Right atrium auricular region (tissue), 2 donors: ENCODE measurements at regions not wholly inside any gene's neighbourhood (a gene's known extent, or its start where the extent isn't known, plus 50 kb on each side); places are given as distances from the start of the nearest gene placed in this dataset.
A peak's percentile ranks its signal among the peaks of the same experiment; 100 is the strongest.
"Not testable (repeated sequence)": the region's sequence is repeated elsewhere in the genome, so short reads cannot be mapped to it uniquely, and the experiment has no call there.

Source experiments
- DNase-seq: peaks from one replicate; pipeline ENCODE4 v3.0.0-alpha.2; 2019; ENCODE audit warnings: low spot score
- H3K27ac ChIP-seq, 2 donors: fragments of 200-600 bp; sonication (generic); 1 replicate in 1 of 2; 2 replicates in 1 of 2; pipeline ENCODE4 v1.5.1; 2016 to 2019
- H3K27me3 ChIP-seq, 2 donors: fragments of 200-600 bp; sonication (generic); one replicate each; pipeline versions ENCODE4 v1.5.1 to v1.6.0; 2017 to 2019
- H3K36me3 ChIP-seq: fragments of 200-600 bp; sonication (generic); one replicate; pipeline ENCODE4 v1.5.1; 2016
- H3K4me1 ChIP-seq, 2 donors: fragments of 200-600 bp; sonication (generic); one replicate each; pipeline versions ENCODE4 v1.5.1 to v1.6.0; 2017 to 2019
- H3K4me3 ChIP-seq, 2 donors: fragments of 200-600 bp; sonication (generic); 1 replicate in 1 of 2; 2 replicates in 1 of 2; pipeline ENCODE4 v1.5.1; 2017 to 2019; ENCODE audit warnings: mild to moderate bottlenecking in 1 of 2, moderate library complexity in 1 of 2
- H3K9me3 ChIP-seq, 2 donors: fragments of 200-600 bp; sonication (generic); one replicate each; pipeline ENCODE4 v1.5.1; 2019
- CTCF ChIP-seq, 2 donors: fragments of 200-600 bp; sonication (generic); IDR thresholded peaks; one replicate each; pipeline ENCODE4 v1.5.1; 2019; ENCODE audit warnings: antibody characterized with exemption in 2 of 2

DNA sequence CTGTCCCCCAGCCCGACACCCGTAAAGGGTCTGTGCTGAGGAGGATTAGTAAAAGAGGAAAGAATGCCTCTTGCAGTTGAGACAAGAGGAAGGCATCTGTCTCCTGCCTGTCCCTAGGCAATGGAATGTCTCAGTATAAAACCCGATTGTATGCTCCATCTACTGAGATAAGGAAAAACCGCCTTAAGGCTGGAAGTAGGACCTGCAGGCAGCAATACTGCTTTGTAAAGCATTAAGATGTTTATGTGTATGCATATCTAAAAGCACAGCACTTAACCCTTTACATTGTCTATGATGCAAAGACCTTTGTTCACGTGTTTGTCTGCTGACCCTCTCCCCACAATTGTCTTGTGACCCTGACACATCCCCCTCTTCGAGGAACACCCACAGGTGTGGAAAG lies 69.8 kb upstream of the ROPN1B start:
- H3K27me3 ChIP-seq: not testable (repeated sequence)

DNA sequence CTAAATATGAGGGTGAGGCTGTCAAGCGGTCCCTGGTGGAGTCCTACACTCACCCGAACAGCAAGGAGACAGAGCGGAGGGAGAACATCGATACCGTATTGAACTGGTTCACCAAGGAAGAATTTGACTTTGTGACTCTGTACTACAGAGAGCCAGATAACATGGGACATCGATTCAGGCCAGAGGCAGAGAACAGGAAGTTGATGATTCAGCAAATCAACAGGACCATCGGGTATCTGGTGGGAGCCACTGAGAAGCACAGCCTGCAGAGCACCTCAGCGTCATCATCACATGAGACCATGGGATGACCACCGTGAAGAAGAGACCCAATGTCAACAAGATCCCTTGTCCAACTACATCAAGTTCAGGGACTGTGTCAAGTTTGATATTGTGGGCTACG lies 67.5 kb upstream of the ROPN1B start:
- not testable (repeated sequence) for H3K27ac ChIP-seq, H3K27me3 ChIP-seq, H3K36me3 ChIP-seq, H3K9me3 ChIP-seq, DNase-seq, H3K4me3 ChIP-seq, H3K4me1 ChIP-seq

More for the DNA sequence above, 69.8 kb upstream of the ROPN1B start:
- not testable (repeated sequence) for H3K27ac ChIP-seq, H3K36me3 ChIP-seq, H3K4me3 ChIP-seq, H3K4me1 ChIP-seq, H3K9me3 ChIP-seq, DNase-seq

GRCh38 chr3:125903780-125904455 lies 65.1 kb upstream of the ROPN1B start:
- not testable (repeated sequence) for DNase-seq, H3K36me3 ChIP-seq, H3K27me3 ChIP-seq, H3K9me3 ChIP-seq, H3K27ac ChIP-seq, H3K4me3 ChIP-seq, H3K4me1 ChIP-seq

- H3K27ac ChIP-seq, H3K4me3 ChIP-seq, H3K9me3 ChIP-seq, DNase-seq, H3K27me3 ChIP-seq, H3K4me1 ChIP-seq, H3K36me3 ChIP-seq: not testable (repeated sequence)
Measured at GRCh38 chr3:125907279-125907678, 61.7 kb upstream of the ROPN1B start.

DNA sequence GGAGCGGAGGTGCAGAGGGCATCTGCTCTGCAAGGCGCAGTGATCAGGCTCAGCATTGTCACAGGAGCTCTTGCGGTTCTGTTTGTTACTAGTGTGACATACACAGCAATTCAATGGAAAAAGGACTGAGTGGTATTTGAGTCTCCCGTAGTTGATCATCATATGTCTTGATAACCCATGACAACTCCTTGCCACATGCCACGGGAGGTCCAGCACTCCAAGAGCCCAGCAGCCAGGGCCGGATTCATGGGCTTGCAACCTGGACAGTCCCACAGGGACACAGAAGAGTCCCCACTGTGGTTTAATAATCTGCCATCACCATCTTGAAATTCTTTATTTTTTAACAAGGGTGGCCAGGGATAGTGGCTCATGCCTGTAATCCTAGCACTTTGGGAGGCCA lies 58.1 kb upstream of the ROPN1B start:
- H3K27me3 ChIP-seq, H3K36me3 ChIP-seq, H3K4me3 ChIP-seq, H3K9me3 ChIP-seq, DNase-seq, H3K4me1 ChIP-seq, H3K27ac ChIP-seq: not testable (repeated sequence)

DNA sequence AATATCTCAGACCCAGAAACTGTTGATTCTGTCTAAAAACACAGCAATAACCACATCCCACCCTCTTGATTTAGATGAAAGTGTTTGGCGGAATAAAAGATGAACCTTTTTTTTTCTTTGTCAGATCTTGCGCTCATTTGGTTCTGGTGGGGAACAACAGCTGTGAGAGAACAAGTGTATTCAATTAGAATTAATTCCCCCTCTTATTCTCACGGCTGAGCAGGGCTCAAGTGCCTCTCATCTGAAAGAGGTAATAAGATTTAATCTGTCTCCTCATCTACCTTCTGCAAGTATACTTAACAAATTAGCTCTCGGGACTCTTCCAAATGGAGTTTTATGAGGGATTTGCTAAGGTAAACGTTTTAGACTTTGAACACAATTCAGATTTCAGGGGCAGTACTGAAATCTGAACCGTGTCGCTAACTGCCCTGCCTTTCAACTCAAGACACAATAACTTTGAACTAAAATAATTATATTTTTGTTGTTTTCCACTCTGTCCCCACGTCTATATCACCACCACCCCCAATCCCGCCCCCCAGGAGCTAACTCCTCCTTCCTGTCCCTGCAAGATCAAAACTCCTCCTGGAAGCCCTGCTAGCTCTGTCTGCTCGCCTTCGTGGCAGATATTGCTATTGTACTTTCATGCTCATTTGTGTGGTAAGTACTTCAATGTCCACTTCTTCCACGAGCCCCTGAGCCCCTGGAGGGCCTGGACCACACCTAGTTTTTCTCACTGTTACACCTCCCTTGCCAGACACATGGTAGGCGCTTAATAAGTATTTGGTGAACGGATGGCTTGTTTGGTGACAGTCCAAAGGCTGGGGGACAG lies 54.2 kb upstream of the ROPN1B start:
- H3K36me3 ChIP-seq, DNase-seq, H3K9me3 ChIP-seq, H3K27me3 ChIP-seq: not testable (repeated sequence)
- Histone ChIP-seq H3K4me1 (peaks cover 0 to 12% of the 10 kb centered on the region in 2 donors), H3K27ac (peak overlapping the region; percentile 89 to 94), H3K4me3 (peak overlapping the region; percentile 79 to 80)

GRCh38 chr3:125915437-125915787 lies 53.6 kb upstream of the ROPN1B start:
- Histone ChIP-seq H3K27ac (peak overlapping the region; percentile 89 to 94), H3K4me3 (peak overlapping the region; percentile 79 to 80), H3K4me1 (peaks cover 0 to 12% of the 10 kb centered on the region in 2 donors)
- not testable (repeated sequence) for H3K27me3 ChIP-seq, H3K9me3 ChIP-seq, H3K36me3 ChIP-seq, DNase-seq

- Histone ChIP-seq H3K4me3 (peak overlapping the region; percentile 79 to 80), H3K4me1 (peaks cover 0 to 12% of the 10 kb centered on the region in 2 donors), H3K27ac (peak overlapping the region; percentile 89 to 94)
- not testable (repeated sequence) for H3K27me3 ChIP-seq, H3K36me3 ChIP-seq, H3K9me3 ChIP-seq
- DNase-seq: peak; percentile 99
Measured at GRCh38 chr3:125915792-125916375, 53.1 kb upstream of the ROPN1B start.

GRCh38 chr3:125916376-125916978 lies 52.5 kb upstream of the ROPN1B start:
- no peak for DNase-seq
- Histone ChIP-seq H3K27me3 (no peaks in the 10 kb centered on the region), H3K36me3 (no peaks in the 10 kb centered on the region), H3K27ac (peak overlapping the region; percentile 89 to 94), H3K9me3 (no peaks in the 10 kb centered on the region), H3K4me1 (peaks cover 0 to 12% of the 10 kb centered on the region in 2 donors), H3K4me3 (peak overlapping the region; percentile 64 to 79)
- TF ChIP-seq CTCF (IDR thresholded peaks at IDR 0.05): peak in 1 of 2 donors; percentile 51

DNA sequence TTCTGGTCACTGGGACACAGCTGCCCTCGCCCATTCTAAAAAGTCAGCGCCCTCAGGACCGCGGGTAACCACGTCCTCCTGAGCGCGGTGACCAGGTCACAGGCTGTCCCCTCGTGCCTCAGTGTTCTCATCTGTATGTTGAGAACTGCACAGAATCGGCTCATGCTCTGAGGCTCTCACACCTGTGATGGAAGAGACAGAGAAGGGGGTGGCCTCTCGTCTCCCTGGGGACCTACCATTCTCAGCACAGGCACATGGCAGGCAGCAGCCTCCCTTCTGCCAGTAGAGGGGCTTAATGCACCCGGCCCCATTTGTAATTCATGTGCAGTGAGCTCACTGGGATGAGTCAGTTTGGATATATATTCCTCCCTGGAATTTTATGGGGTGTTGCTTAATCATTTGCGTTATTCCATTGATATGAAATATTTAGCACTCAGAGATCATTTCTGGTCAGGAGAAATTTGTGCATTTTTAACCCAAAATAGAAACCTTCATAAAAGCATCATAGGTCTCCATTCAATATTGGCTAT lies 51.9 kb upstream of the ROPN1B start:
- not testable (repeated sequence) for H3K36me3 ChIP-seq, H3K27me3 ChIP-seq, DNase-seq, H3K9me3 ChIP-seq
- H3K27ac ChIP-seq: peak overlapping the region; percentile 43 to 70
- peaks cover 0 to 12% of the 10 kb centered on the region in 2 donors for H3K4me1 ChIP-seq
- H3K4me3 ChIP-seq: peak overlapping the region; percentile 64 to 79

GRCh38 chr3:125918024-125918423 lies 51.0 kb upstream of the ROPN1B start:
- DNase-seq, H3K27ac ChIP-seq, H3K36me3 ChIP-seq, H3K27me3 ChIP-seq, H3K4me3 ChIP-seq, H3K9me3 ChIP-seq: not testable (repeated sequence)
- peaks cover 0 to 12% of the 10 kb centered on the region in 2 donors for H3K4me1 ChIP-seq

DNA sequence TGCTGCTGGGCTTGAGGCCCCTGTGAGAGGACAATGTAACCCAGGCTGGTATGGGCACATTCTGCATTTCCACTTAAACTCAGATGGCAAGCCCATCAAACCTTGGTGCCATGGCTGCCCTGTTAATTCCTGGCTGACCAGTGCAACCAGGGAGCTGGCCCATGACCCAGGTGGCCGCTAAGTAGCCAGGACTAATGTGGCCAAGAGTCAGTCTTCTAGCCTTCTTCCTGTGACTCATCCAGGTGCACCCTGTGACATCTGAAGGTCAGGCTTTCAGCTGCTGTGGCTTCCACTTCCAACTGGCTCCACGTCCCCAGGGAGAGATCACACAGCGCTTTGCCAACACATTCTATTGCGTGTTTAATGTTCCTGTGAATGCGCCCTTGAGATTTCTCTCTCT lies 50.5 kb upstream of the ROPN1B start:
- not testable (repeated sequence) for H3K4me3 ChIP-seq, DNase-seq, H3K27ac ChIP-seq, H3K27me3 ChIP-seq, H3K9me3 ChIP-seq, H3K36me3 ChIP-seq
- H3K4me1 ChIP-seq: peaks cover 0 to 12% of the 10 kb centered on the region in 2 donors

GRCh38 chr3:125918866-125919265 lies 50.1 kb upstream of the ROPN1B start:
- peaks cover 0 to 12% of the 10 kb centered on the region in 2 donors for H3K4me1 ChIP-seq
- DNase-seq, H3K27ac ChIP-seq, H3K36me3 ChIP-seq, H3K4me3 ChIP-seq, H3K9me3 ChIP-seq, H3K27me3 ChIP-seq: not testable (repeated sequence)
